ENCODE measurements at regions not wholly inside any gene's neighbourhood (a gene's known extent, or its start where the extent isn't known, plus 50 kb on each side); places are given as distances from the start of the nearest gene placed in this dataset.

GRCh38 chr14:58797010-58797429, 159.3 kb downstream of the DACT1 start:
- no peaks in the 10 kb centered on the region for H3K27me3 Mint-ChIP-seq (ENCODE audit: low read depth)
- H3K4me1 Mint-ChIP-seq: peaks cover 1% of the 10 kb centered on the region
- no peak for DNase-seq (ENCODE audit: low read depth, low spot score)
- no peak for TF ChIP-seq CTCF (conservative IDR thresholded peaks at IDR 0.05)
- no peak overlapping the region for H3K27ac Mint-ChIP-seq (ENCODE audit: unreplicated experiment)
- no peak overlapping the region for H3K4me3 Mint-ChIP-seq
- H3K9me3 Mint-ChIP-seq: no peaks in the 10 kb centered on the region
- H3K36me3 Mint-ChIP-seq (ENCODE audit: low read depth): no peaks in the 10 kb centered on the region

GRCh38 chr14:58798173-58798572, 160.4 kb downstream of the DACT1 start:
- no peaks in the 10 kb centered on the region for H3K27me3 Mint-ChIP-seq (ENCODE audit: low read depth)
- H3K27ac Mint-ChIP-seq (ENCODE audit: unreplicated experiment): no peak overlapping the region

GRCh38 chr14:58801086-58801485, 163.3 kb downstream of the DACT1 start:
- no peak for TF ChIP-seq CTCF (conservative IDR thresholded peaks at IDR 0.05)
- H3K27ac Mint-ChIP-seq (ENCODE audit: unreplicated experiment): no peak overlapping the region
- peaks cover 5% of the 10 kb centered on the region for H3K9me3 Mint-ChIP-seq
- no peak overlapping the region for H3K4me3 Mint-ChIP-seq
- no peaks in the 10 kb centered on the region for H3K27me3 Mint-ChIP-seq (ENCODE audit: low read depth)
- peaks cover 2% of the 10 kb centered on the region for H3K36me3 Mint-ChIP-seq (ENCODE audit: low read depth)
- DNase-seq (ENCODE audit: low read depth, low spot score): no peak
- H3K4me1 Mint-ChIP-seq: no peaks in the 10 kb centered on the region

More at GRCh38 chr14:58798173-58798572, 160.4 kb downstream of the DACT1 start:
- Mint-ChIP-seq H3K9me3 (peaks cover 5% of the 10 kb centered on the region), H3K4me3 (no peak overlapping the region), H3K4me1 (no peaks in the 10 kb centered on the region), H3K36me3 (ENCODE audit: low read depth) (peaks cover 2% of the 10 kb centered on the region)
- no peak for DNase-seq (ENCODE audit: low read depth, low spot score)
- TF ChIP-seq CTCF (conservative IDR thresholded peaks at IDR 0.05): no peak

- no peak for TF ChIP-seq CTCF (conservative IDR thresholded peaks at IDR 0.05)
- no peak overlapping the region for H3K27ac Mint-ChIP-seq (ENCODE audit: unreplicated experiment)
Observed at GRCh38 chr14:58805057-58805456, 167.3 kb downstream of the DACT1 start.

GRCh38 chr14:58805605-58806409, 168.0 kb downstream of the DACT1 start:
- Mint-ChIP-seq H3K9me3 (peaks cover 8% of the 10 kb centered on the region), H3K4me1 (no peaks in the 10 kb centered on the region), H3K36me3 (ENCODE audit: low read depth) (peaks cover 2% of the 10 kb centered on the region), H3K27me3 (ENCODE audit: low read depth) (no peaks in the 10 kb centered on the region), H3K4me3 (no peak overlapping the region), H3K27ac (ENCODE audit: unreplicated experiment) (no peak overlapping the region)
- no peak for DNase-seq (ENCODE audit: low read depth, low spot score)
- TF ChIP-seq CTCF (conservative IDR thresholded peaks at IDR 0.05): no peak

More at GRCh38 chr14:58805057-58805456, 167.3 kb downstream of the DACT1 start:
- no peaks in the 10 kb centered on the region for H3K27me3 Mint-ChIP-seq (ENCODE audit: low read depth)
- no peak overlapping the region for H3K4me3 Mint-ChIP-seq
- H3K9me3 Mint-ChIP-seq: peaks cover 8% of the 10 kb centered on the region
- peaks cover 2% of the 10 kb centered on the region for H3K36me3 Mint-ChIP-seq (ENCODE audit: low read depth)
- no peak for DNase-seq (ENCODE audit: low read depth, low spot score)
- no peaks in the 10 kb centered on the region for H3K4me1 Mint-ChIP-seq

Data from neural crest cell (in vitro differentiated cells).